ENCODE measurements at regions not wholly inside any gene's neighbourhood (a gene's known extent, or its start where the extent isn't known, plus 50 kb on each side); places are given as distances from the start of the nearest gene placed in this dataset.

- no peak for TF ChIP-seq CTCF (conservative IDR thresholded peaks at IDR 0.05)
- no peak for TF ChIP-seq ZFX (IDR thresholded peaks at IDR 0.05)
Observed at GRCh38 chr16:8376430-8376829, 213.9 kb downstream of the TMEM114 start.

Data from C4-2B (cell line).